Panc1 (cell line): ENCODE measurements at regions not wholly inside any gene's neighbourhood (a gene's known extent, or its start where the extent isn't known, plus 50 kb on each side); places are given as distances from the start of the nearest gene placed in this dataset.
A peak's percentile ranks its signal among the peaks of the same experiment; 100 is the strongest.

Source experiments
- ATAC-seq: fragments of 200-7000 bp; cut with Tn5 transposase; 2 replicates; pipeline ENCODE4 v1.9.1; 2020; ENCODE audit warnings: mild to moderate bottlenecking, moderate library complexity
- BruUV-seq: library from RNA; stranded (reverse); fragments of 400-500 nt; replicated peaks from 2 replicates; lab custom pipeline; 2021; lab: Mats Ljungman, UMichigan
- CTCF ChIA-PET: fragments of 300-600 bp; sonication (Branson Sonifier 250); formaldehyde crosslinking; loops from one replicate; lab custom pipeline; 2022; ENCODE audit warnings: antibody characterized with exemption; lab: Charles Lee
- POLR2A ChIA-PET: fragments of 300-600 bp; sonication (Branson Sonifier 250); formaldehyde crosslinking; loops from one replicate; lab custom pipeline; 2022; ENCODE audit warnings: antibody characterized with exemption; lab: Charles Lee
- DNase-seq: peaks from one replicate; pipeline ENCODE4 v3.0.0-alpha.2; 2010; ENCODE audit warnings: low read depth, low spot score
- H3K27ac ChIP-seq: 2 replicates; pipeline ENCODE4 v1.5.1; 2011; ENCODE audit warnings: mild to moderate bottlenecking, low read length, inconsistent platforms
- H3K27me3 ChIP-seq: fragments of 200-500 bp; sonication (Bioruptor generic); 2 replicates; pipeline ENCODE4 v1.6.0; 2014; ENCODE audit warnings: low read length, inconsistent platforms; ENCODE audit not compliant: control insufficient read depth, insufficient read depth
- H3K36me3 ChIP-seq: fragments of 200-500 bp; sonication (Bioruptor generic); 2 replicates; pipeline ENCODE4 v1.5.1; 2014; ENCODE audit warnings: inconsistent platforms, mild to moderate bottlenecking, low read length, moderate library complexity; ENCODE audit not compliant: control insufficient read depth, insufficient read depth
- H3K4me1 ChIP-seq: 2 replicates; pipeline ENCODE4 v1.5.1; 2011; ENCODE audit warnings: inconsistent platforms, mild to moderate bottlenecking, low read length, moderate library complexity; ENCODE audit not compliant: control insufficient read depth, insufficient read depth
- H3K4me3 ChIP-seq, 2 experiments: 2 replicates each; pipeline ENCODE4 v1.5.1; 2011 to 2012; ENCODE audit warnings: low read depth in 2 of 2, low read length in 2 of 2, mild to moderate bottlenecking in 2 of 2, inconsistent platforms in 1 of 2, moderate library complexity in 1 of 2
- H3K9me3 ChIP-seq: fragments of 200-500 bp; sonication (Bioruptor generic); 2 replicates; pipeline ENCODE4 v1.5.1; 2014; ENCODE audit warnings: low read depth, mild to moderate bottlenecking, inconsistent platforms, low read length, moderate library complexity; ENCODE audit not compliant: control insufficient read depth, insufficient read depth
- POLR2AphosphoS5 ChIP-seq: IDR thresholded peaks from 2 replicates; pipeline ENCODE4 v1.6.1; 2012; ENCODE audit warnings: mild to moderate bottlenecking, low read depth, low read length, moderate library complexity
- REST ChIP-seq, 2 experiments: IDR thresholded peaks; 2 replicates each; pipeline ENCODE4 v1.6.1; 2011 to 2012; ENCODE audit warnings: low read depth in 2 of 2, control low read depth in 1 of 2, low read length in 1 of 2, mild to moderate bottlenecking in 1 of 2, moderate library complexity in 1 of 2; ENCODE audit not compliant: insufficient read depth in 1 of 2
- SIN3A ChIP-seq: IDR thresholded peaks from 2 replicates; pipeline ENCODE4 v1.6.1; 2012; ENCODE audit warnings: low read depth, mild to moderate bottlenecking, low read length, moderate library complexity, borderline replicate concordance; ENCODE audit not compliant: insufficient read depth
- TCF7L2 ChIP-seq: IDR thresholded peaks from 2 replicates; pipeline ENCODE4 v1.6.1; 2011; ENCODE audit warnings: mild to moderate bottlenecking, low read depth, low read length, inconsistent platforms
- in situ Hi-C: cut with HindIII; loops from 2 replicates; pipeline ENCODE4 v1.10.0; 2016; ENCODE audit warnings: low sequenced_read_pairs, low pct_unique_long_range_greater_than_20kb
- intact Hi-C: fragments of 100-400 bp; cut with micrococcal nuclease; formaldehyde crosslinking; loops from one replicate; pipeline ENCODE4 v1.10.0; 2022; ENCODE audit not compliant: unreplicated experiment
- TF ChIP-seq, protein P1 (sequence below): fragments of 450-650 bp; IDR thresholded peaks from 2 replicates; pipeline ENCODE4 v1.5.1; 2017; ENCODE audit warnings: mild to moderate bottlenecking

GRCh38 chrX:20364238-20364637 is 97.5 kb upstream of the RPS6KA3 start:
- intact Hi-C loops (loop anchor here (5.0 kb wide), 1 partner anchor 97 kb away; the partner anchor contains the start of gene RPS6KA3), in situ Hi-C loops (no loop called here)
- H3K27me3 ChIP-seq = no peaks in the 10 kb centered on the region
- peaks cover 2% of the 10 kb centered on the region; the same call in 1 of the 2 replicates for H3K4me1 ChIP-seq
- TF ChIP-seq, protein P1, sequence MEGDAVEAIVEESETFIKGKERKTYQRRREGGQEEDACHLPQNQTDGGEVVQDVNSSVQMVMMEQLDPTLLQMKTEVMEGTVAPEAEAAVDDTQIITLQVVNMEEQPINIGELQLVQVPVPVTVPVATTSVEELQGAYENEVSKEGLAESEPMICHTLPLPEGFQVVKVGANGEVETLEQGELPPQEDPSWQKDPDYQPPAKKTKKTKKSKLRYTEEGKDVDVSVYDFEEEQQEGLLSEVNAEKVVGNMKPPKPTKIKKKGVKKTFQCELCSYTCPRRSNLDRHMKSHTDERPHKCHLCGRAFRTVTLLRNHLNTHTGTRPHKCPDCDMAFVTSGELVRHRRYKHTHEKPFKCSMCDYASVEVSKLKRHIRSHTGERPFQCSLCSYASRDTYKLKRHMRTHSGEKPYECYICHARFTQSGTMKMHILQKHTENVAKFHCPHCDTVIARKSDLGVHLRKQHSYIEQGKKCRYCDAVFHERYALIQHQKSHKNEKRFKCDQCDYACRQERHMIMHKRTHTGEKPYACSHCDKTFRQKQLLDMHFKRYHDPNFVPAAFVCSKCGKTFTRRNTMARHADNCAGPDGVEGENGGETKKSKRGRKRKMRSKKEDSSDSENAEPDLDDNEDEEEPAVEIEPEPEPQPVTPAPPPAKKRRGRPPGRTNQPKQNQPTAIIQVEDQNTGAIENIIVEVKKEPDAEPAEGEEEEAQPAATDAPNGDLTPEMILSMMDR = no peak
- TF ChIP-seq SIN3A = no peak
- no peak for TF ChIP-seq REST (IDR thresholded peaks at IDR 0.05; ENCODE audit: insufficient read depth in 1 of 2, low read depth in 2 of 2, low read length in 1 of 2)
- TF ChIP-seq POLR2AphosphoS5 = no peak
- TF ChIP-seq TCF7L2 = no peak
- H3K9me3 ChIP-seq = no peaks in the 10 kb centered on the region
- H3K4me3 ChIP-seq = no peak overlapping the region
- no TSS peak for BruUV-seq
- POLR2A ChIA-PET = no interaction called here
- CTCF ChIA-PET = no interaction called here
- H3K27ac ChIP-seq = no peak overlapping the region
- no peak for ATAC-seq
- H3K36me3 ChIP-seq = no peaks in the 10 kb centered on the region
- DNase-seq = no peak

DNA sequence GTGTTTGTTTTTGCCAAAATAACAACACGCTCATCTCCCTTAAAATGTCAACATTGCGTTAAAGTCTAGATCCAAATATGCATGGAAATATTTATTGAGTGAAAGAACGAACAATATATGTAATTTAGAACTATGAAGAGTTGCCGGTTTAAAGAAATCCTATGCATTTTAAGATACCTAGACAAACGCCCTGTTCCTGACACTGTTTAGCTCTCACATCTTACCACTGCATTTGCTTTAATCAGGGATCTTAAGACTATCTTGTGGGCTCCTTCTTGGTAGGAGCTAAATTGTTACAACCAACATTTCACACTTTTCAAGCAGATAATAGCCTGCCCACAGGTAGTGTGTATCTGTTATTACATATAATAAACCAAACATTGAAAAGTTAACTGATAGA is 96.6 kb upstream of the RPS6KA3 start:
- no peaks in the 10 kb centered on the region for H3K27me3 ChIP-seq
- intact Hi-C loops = loop anchor here (5.0 kb wide), 1 partner anchor 96 kb away; the partner anchor contains the start of gene RPS6KA3
- H3K9me3 ChIP-seq = no peaks in the 10 kb centered on the region
- peak overlapping the region; percentile 85 for H3K27ac ChIP-seq
- no peak for DNase-seq
- BruUV-seq = no TSS peak
- no peaks in the 10 kb centered on the region for H3K36me3 ChIP-seq
- TF ChIP-seq REST (IDR thresholded peaks at IDR 0.05; ENCODE audit: insufficient read depth in 1 of 2, low read depth in 2 of 2, low read length in 1 of 2) (no peak), TCF7L2 (no peak), SIN3A (no peak), POLR2AphosphoS5 (no peak)
- TF ChIP-seq, protein P1 = no peak
- ATAC-seq = no peak
- POLR2A ChIA-PET = no interaction called here
- in situ Hi-C loops = no loop called here
- CTCF ChIA-PET = no interaction called here
- H3K4me1 ChIP-seq = peaks cover 2% of the 10 kb centered on the region; the same call in 1 of the 2 replicates
- peak overlapping the region; percentile 13 to 45 for H3K4me3 ChIP-seq
